ENCODE measurements at regions not wholly inside any gene's neighbourhood (a gene's known extent, or its start where the extent isn't known, plus 50 kb on each side); places are given as distances from the start of the nearest gene placed in this dataset.

DNA sequence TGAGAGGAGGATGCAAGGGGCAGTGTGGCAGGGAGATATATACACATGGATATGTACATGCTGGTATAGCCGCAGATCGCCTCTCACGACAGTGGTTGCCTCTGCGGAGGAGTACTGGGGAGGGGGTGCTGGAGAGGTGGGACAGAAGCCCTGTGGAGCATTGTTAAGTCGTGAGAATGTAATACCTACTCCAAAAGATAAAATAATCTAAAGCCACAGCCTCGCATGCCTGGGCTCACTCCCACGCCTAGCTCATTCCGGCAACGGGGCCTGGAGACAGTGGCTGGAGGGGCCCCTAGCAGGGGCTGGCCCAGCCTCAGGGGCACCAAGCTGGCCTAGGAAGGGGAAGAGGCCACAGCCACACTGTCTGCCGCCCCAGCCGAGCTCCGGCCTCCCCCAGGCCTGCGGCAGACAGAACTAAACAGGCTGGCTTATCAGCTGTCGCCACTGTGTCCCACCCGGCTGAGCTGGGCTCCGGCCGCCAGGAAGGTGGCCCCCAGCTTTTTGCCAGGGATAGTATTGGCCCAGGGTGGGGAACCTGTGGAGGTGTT is 65.1 kb upstream of the LCTL start:
- H3K79me2 ChIP-seq (ENCODE audit: low read length) = no peaks in the 10 kb centered on the region

DNA sequence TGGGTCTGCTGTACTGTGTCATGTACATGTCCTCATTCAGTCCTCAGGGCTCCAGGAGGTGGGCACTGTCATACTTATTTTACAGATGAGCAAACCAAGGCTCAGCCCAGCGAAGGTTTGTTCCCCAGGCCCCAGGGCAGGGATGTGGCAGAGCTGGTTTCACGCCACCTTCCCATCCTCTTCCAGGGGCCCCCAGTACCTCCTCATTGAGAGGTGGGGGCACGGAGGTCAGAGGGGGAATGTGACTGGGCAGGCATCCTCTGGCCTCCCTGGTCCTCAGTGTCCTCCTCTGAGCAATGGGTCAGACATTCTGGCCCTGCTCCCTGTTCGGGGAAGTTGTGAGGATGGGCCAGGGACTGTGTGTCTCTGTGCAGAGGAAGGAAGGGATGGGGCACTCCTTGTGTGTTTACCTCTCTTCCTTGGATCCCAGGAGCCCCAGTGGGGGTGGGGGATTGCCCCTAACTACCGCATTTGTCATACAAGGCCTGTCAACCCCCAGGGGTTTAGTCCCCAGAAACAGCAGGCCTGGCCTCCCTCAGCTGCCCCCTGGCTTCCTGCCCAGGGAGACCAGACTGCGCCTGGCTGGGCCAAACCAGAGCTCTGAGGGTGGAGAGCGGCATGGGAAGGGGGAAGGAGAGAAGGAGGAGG is 65.9 kb upstream of the LCTL start:
- Histone ChIP-seq H3K4me2 (ENCODE audit: low read length) (no peak overlapping the region), H3K79me2 (ENCODE audit: low read length) (no peaks in the 10 kb centered on the region), H4K20me1 (ENCODE audit: insufficient read depth, low read length) (no peaks in the 10 kb centered on the region), H3K9ac (ENCODE audit: low read length) (no peak overlapping the region), H3K4me1 (ENCODE audit: low read length) (0 out of 2 replicates have a peak, but pooled peaks cover 4% of the 10 kb centered on the region), H2AFZ (ENCODE audit: low read depth, low read length) (peak overlapping the region; percentile 76; the same call in 1 of the 2 replicates), H3K27me3 (ENCODE audit: low read depth, low read length) (no peaks in the 10 kb centered on the region), H3K9me3 (ENCODE audit: insufficient read depth, low read length) (no peaks in the 10 kb centered on the region), H3K27ac (ENCODE audit: low read length) (no peak overlapping the region), H3K36me3 (replicated peaks; ENCODE audit: low read depth, low read length) (no peaks in the 10 kb centered on the region), H3K4me3 (ENCODE audit: low read length) (no peak overlapping the region)
- TF ChIP-seq, protein P1, sequence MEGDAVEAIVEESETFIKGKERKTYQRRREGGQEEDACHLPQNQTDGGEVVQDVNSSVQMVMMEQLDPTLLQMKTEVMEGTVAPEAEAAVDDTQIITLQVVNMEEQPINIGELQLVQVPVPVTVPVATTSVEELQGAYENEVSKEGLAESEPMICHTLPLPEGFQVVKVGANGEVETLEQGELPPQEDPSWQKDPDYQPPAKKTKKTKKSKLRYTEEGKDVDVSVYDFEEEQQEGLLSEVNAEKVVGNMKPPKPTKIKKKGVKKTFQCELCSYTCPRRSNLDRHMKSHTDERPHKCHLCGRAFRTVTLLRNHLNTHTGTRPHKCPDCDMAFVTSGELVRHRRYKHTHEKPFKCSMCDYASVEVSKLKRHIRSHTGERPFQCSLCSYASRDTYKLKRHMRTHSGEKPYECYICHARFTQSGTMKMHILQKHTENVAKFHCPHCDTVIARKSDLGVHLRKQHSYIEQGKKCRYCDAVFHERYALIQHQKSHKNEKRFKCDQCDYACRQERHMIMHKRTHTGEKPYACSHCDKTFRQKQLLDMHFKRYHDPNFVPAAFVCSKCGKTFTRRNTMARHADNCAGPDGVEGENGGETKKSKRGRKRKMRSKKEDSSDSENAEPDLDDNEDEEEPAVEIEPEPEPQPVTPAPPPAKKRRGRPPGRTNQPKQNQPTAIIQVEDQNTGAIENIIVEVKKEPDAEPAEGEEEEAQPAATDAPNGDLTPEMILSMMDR (IDR thresholded peaks at IDR 0.05; ENCODE audit: low read depth, low read length) = no peak
- no peak for TF ChIP-seq EZH2phosphoT487 (IDR thresholded peaks at IDR 0.05; ENCODE audit: low read depth)

More for the DNA sequence above, 65.1 kb upstream of the LCTL start:
- no peaks in the 10 kb centered on the region for H3K9me3 ChIP-seq (ENCODE audit: insufficient read depth, low read length)
- H4K20me1 ChIP-seq (ENCODE audit: insufficient read depth, low read length) = no peaks in the 10 kb centered on the region
- H3K4me1 ChIP-seq (ENCODE audit: low read length) = 0 out of 2 replicates have a peak, but pooled peaks cover 4% of the 10 kb centered on the region
- H3K9ac ChIP-seq (ENCODE audit: low read length) = no peak overlapping the region
- H3K4me3 ChIP-seq (ENCODE audit: low read length) = no peak overlapping the region
- TF ChIP-seq, protein P1 (IDR thresholded peaks at IDR 0.05; ENCODE audit: low read depth, low read length) = no peak
- TF ChIP-seq EZH2phosphoT487 (IDR thresholded peaks at IDR 0.05; ENCODE audit: low read depth) = no peak
- no peaks in the 10 kb centered on the region for H3K36me3 ChIP-seq (replicated peaks; ENCODE audit: low read depth, low read length)
- H3K27me3 ChIP-seq (ENCODE audit: low read depth, low read length) = no peaks in the 10 kb centered on the region
- H3K27ac ChIP-seq (ENCODE audit: low read length) = no peak overlapping the region
- no peak overlapping the region for H2AFZ ChIP-seq (ENCODE audit: low read depth, low read length)
- H3K4me2 ChIP-seq (ENCODE audit: low read length) = no peak overlapping the region

DNA sequence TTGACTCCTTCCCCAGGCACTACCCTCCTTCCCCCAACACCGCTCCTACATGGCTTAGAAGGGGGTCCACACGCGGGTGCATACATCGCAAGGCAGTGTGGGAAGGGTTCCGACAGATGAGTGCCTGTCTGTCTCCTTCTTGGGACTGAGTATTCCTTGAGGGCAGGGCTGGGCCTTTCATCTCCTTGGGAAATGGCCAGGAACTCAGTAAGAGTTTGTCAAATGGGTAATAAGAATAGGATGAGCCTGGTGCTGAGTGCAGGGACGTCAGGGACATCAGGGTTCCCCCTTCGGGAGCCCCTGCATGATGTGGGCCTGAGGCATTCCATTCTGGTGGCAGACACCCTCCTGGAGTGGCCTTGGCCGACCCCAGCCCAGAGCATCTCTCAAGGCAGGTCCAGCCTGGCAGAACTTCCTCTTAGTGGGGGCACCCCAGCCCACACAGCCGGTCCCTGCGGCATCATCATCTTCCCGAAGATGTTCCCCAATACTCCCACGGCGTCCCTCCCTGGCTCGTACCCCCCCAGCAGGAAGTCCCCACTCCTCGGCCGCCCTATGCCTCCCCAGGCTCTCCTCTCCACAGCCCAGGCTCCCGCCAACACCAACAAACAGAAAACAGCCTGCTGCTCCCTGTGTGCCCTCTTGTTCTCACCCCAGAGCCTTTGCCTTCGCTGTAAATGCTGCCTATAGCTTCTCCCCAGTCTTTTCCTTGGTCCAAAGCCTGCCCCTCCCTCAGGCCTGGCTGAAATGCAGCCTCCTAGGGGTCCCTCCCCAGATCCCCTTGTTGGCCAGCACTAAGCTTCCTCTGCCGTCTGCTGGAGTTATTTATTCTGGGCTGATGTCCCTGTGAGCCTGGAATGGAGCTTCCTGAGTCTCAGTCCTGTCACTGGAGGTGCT is 67.5 kb upstream of the LCTL start:
- no peak overlapping the region for H2AFZ ChIP-seq (ENCODE audit: low read depth, low read length)
- H3K79me2 ChIP-seq (ENCODE audit: low read length) = no peaks in the 10 kb centered on the region
- H3K9ac ChIP-seq (ENCODE audit: low read length) = no peak overlapping the region

More for the DNA sequence above, 67.5 kb upstream of the LCTL start:
- Histone ChIP-seq H3K27ac (ENCODE audit: low read length) (no peak overlapping the region), H3K27me3 (ENCODE audit: low read depth, low read length) (no peaks in the 10 kb centered on the region), H3K36me3 (replicated peaks; ENCODE audit: low read depth, low read length) (no peaks in the 10 kb centered on the region), H3K9me3 (ENCODE audit: insufficient read depth, low read length) (no peaks in the 10 kb centered on the region), H3K4me3 (ENCODE audit: low read length) (no peak overlapping the region), H3K4me2 (ENCODE audit: low read length) (no peak overlapping the region), H4K20me1 (ENCODE audit: insufficient read depth, low read length) (no peaks in the 10 kb centered on the region), H3K4me1 (ENCODE audit: low read length) (0 out of 2 replicates have a peak, but pooled peaks cover 4% of the 10 kb centered on the region)
- TF ChIP-seq, protein P1 (IDR thresholded peaks at IDR 0.05; ENCODE audit: low read depth, low read length) = no peak
- TF ChIP-seq EZH2phosphoT487 (IDR thresholded peaks at IDR 0.05; ENCODE audit: low read depth) = no peak

All from OCI-LY3 (cell line).